Jurkat, Clone E6-1 (cell line): ENCODE measurements at regions not wholly inside any gene's neighbourhood (a gene's known extent, or its start where the extent isn't known, plus 50 kb on each side); places are given as distances from the start of the nearest gene placed in this dataset.
"Not testable (repeated sequence)": the region's sequence is repeated elsewhere in the genome, so short reads cannot be mapped to it uniquely, and the experiment has no call there.

Experiments
- DNase-seq: peaks from one replicate; pipeline ENCODE4 v3.0.0-alpha.2; 2011; ENCODE audit warnings: low read depth, low spot score
- H3K4me3 ChIP-seq: 2 replicates; pipeline ENCODE4 v1.5.1; 2011; ENCODE audit warnings: mild to moderate bottlenecking, low read length, control low read depth, moderate library complexity

DNA sequence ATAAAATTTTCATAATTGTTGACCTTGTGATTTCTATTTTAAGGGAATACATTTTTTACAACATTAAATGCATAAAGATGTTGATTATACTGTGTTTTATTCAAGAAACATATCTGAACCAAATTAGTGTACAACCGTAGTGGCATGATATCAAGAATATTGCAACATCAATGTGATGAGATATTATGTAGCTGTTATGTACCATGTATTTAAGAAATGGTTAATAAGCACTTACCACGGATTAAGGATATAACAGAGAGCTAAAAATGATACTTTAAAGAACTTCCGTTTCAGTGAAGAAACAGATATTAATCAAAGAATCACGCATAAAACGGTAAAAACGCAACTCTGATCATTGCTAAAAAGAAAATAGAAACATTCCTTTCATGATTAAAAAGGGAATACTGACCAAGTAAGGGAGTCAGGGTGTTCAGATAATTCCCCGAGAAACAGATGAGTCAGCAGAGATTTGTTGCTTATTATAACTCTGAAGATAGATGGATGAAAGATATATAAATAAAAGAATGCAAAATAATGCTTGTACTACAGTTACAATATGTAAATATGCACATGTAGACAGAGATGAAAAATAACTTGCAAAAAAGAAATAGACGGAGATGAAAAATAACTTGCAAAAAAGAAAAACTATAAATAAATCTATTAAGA is 281.9 kb upstream of the MAF start:
- no peak for DNase-seq
- H3K4me3 ChIP-seq: no peak overlapping the region

- H3K4me3 ChIP-seq, DNase-seq: not testable (repeated sequence)
These were observed 280.6 kb upstream of the MAF start for GRCh38 chr16:79881107-79881506.

GRCh38 chr16:79876332-79876730 is 275.8 kb upstream of the MAF start:
- H3K4me3 ChIP-seq: no peak overlapping the region
- DNase-seq: no peak

DNA sequence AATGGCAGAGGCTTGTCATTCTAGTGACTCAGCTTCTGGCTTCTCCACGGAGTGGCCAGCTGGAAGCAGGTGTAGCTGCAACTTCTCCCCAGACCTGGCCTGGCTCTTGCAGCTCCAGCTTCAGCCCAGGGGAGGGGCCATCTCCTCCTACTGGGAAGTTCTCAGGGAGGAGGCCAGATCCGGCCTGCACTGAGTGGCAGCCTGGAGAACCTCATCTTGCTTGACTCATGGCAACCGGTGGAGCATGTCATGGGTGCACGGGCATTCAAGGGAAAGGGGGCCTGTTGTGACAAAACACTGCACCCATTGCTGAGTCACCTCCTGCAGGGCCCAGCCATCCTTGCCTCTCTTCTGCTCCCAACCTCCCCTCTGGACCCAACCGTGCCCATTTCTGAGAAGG is 273.9 kb upstream of the MAF start:
- H3K4me3 ChIP-seq: no peak overlapping the region
- no peak for DNase-seq

GRCh38 chr16:79873825-79874224 is 273.3 kb upstream of the MAF start:
- no peak overlapping the region for H3K4me3 ChIP-seq
- no peak for DNase-seq

- DNase-seq: no peak
- no peak overlapping the region for H3K4me3 ChIP-seq
These were observed 271.4 kb upstream of the MAF start for GRCh38 chr16:79871906-79872305.

DNA sequence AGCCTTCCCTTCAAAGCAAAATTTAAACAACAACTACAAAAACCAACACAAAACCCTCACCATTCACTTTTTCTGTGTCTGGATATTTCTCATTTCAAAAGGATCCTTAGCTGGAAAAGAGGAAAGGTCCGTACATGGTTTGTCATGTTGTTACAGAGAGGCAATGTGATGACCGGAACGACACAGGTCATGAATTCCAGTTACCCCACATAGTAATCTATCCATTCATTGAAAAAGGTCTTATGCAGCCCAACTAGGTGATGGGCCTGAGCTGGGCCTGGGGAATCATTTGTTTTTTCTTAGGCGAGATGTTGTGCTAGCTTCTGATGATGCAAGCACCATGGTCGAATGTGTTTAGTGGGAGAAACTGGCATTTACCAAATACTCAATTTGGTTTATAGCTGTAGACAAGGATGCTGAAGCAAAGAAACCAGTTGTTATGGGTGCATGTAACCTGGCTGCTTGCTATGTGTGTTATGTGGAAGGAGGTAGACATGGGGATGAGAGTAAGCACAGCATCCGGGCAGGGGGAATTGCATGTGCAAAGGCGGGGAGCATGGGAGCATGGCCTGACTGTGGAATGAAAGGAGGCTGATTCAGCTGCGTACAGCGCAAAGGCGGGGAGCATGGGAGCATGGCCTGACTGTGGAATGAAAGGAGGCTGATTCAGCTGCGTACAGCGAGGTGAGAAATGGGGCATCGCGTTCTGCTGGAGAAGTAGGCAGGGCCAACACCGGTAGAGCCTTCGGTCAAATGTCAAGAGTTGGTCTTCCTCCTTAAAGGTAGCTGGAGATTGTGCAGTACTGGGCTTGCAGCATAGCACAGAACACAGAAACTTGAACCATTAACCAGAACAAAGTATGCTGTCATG is 269.7 kb upstream of the MAF start:
- H3K4me3 ChIP-seq: no peak overlapping the region
- DNase-seq: no peak

GRCh38 chr16:79869304-79870015 is 268.9 kb upstream of the MAF start:
- H3K4me3 ChIP-seq: no peak overlapping the region
- no peak for DNase-seq

DNA sequence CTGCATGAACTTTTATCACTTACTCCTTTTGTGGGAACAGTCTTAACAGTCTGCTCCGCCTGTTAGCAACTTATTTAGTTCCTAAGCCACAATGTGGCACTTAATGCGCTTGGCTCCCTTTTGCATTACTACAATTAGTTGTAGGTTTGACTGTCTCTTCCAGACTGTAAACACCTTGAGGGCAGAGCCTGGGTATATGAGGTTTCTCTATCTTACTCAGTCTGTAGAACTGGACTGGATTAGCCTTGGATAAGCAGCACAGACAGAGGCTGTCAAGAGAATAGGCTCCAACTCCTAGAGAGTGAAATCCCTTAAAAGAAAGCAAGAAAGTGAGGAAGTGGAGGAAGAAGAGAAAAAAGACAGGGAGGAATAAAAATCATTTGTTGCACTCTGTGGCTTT is 268.3 kb upstream of the MAF start:
- no peak overlapping the region for H3K4me3 ChIP-seq
- no peak for DNase-seq

DNA sequence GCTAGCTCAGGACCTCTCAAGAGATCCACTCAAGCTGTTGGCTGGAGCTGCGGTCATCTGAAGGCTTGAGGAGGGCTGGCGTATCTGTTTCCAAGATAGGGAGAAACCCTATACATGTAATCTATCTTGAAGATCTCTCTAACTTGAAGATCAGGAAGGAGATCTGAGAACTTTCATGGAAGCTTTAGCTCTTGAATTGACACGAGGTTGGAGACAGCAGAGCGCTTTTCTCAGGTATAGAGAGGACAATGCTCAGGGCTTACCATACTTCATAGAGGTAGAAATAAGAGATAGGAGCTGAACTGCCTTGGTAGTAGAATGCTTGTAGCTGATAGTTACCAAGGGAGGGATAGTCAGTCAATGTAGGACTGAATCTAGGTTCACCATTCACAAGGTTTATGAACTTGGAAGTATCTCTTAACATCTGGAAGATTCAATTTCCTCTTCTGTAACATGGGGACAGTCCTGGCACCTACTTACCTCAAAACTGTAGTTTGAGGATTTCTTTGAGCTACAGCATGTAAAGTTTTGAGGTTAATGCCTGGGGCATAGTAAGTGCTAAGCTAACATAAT is 267.0 kb upstream of the MAF start:
- H3K4me3 ChIP-seq: no peak overlapping the region
- DNase-seq: no peak

DNA sequence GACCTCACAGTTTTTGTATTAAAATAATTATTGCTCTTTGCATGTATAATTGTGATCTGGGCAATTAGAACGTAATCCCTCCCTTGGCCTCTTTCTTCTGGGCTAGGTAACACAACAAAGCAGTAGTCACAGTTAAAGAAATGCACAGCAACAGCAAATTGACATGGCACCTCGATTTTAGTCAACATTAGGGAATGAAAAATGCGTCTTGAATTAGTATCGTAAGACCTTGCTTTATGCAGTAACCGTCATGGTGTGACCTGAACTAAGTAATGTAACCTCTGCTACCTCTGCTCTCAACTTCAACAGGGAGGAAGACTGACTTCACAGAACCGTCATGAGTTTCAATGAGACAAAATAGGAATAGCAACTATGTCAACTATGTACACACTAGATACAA is 265.4 kb upstream of the MAF start:
- H3K4me3 ChIP-seq: no peak overlapping the region
- DNase-seq: no peak

DNA sequence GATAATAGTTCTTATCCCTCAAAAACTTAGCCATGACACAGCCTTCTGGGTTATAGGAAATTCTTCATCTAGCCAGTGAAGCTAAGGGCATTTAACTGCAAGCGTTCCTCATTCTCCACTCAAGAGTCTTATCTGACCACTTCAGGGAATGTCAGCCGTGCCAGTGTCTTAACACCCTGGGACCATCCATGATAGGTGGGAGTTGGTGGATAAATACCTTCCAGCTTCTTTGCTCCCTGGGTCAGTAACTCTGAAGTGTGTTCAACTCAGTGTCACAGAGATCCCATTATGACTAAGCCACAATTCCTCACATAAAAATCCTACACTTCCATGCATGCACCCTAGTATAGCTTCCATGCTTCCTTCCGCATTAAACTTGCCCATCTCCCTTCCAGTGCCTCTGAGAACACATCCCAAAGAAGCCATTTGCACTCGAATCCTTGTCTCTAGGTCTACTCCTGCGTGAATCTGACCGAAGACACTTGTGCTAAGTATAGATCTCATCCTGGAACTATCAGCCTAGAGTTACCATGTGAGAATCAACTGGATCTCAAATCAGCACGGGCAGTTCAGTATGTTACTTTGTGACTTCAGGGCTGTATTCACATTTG is 264.3 kb upstream of the MAF start:
- DNase-seq: no peak

GRCh38 chr16:79864032-79864780 is 263.7 kb upstream of the MAF start:
- no peak for DNase-seq
- peak overlapping the region; percentile 18 for H3K4me3 ChIP-seq

More for the DNA sequence above, 264.3 kb upstream of the MAF start:
- no peak overlapping the region for H3K4me3 ChIP-seq

DNA sequence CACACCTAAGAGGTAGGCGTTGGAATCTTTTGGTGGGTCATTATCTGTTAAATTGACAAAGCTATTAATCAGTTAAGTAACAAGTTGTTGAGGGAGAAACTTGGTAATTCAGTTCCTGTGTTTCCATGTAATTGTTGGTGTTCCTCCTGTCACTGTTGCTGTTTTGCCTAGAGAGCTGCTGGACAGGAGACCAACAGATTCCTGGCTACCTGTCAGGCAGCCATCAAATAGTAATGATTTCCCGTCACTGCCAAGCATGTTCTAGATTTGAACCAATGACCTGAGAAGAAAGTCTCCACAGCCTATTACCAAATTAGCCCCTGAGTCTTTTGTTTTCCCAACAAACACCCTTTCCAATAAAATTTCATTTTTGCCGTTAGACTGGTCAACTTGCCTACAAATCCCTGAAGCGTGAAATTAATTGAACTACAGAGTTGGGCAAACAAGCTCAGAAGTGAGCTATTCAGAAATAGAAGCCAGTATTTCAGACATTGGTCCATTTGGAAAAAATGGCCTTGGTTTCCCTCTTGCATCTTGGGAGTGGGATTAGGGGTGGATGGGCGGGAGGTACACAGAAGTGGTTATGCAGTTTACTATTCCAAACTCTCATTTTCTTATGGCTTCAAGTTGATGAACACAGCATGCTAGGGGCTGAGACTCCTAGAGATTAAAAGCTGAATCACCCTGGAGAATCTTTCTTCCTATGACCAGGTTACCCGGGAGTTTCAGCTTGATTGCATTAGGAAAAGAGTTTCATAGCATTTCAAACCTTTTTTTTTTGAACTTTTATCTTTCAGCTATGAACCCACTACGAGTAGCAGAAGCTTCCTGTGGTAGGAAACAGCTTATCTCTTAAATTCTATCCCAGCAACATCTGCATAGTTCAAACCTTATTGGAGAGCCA is 262.8 kb upstream of the MAF start:
- peak; percentile 93 for DNase-seq
- no peak overlapping the region for H3K4me3 ChIP-seq

- no peak for DNase-seq
- H3K4me3 ChIP-seq: no peak overlapping the region
These were observed 262.1 kb upstream of the MAF start for GRCh38 chr16:79862601-79863000.

DNA sequence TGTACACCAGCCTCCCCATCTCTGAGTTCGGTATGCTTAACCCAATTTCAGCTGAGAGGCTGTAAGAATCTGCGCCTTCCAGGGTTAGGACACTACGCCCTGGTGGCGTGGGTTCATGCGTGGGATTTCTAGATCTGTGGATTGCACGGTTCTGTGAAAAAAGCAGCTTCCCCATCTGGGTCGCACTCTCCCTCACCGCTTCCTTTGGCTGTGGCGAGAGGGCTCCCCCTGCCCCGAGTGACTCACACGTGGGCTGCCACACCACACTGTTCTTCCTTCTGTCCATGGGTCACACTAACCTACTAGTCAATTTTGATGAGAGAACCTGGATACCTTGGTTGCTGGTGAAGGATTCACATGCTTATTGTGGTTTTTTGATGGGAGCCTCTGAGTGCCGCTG is 256.0 kb upstream of the MAF start:
- DNase-seq: no peak
- H3K4me3 ChIP-seq: no peak overlapping the region

DNA sequence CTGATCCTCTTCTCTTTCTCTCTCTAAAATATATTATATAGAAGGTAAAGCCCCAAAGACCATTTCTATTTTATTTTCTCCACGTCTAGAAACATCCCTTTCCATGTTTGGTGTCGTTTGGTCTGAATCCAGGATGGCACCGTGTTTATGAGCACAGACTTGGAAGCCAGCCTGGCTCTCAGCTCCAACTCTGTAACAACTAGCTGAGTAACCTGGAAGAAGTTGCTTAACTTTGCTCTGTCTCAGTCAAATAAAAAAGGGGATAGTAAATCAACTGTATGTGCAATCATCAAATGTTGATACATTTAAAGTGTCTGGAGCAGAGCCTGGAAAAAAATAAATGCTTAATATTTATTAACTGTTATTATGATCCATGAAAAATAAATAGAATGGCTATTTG is 249.8 kb upstream of the MAF start:
- no peak for DNase-seq
- no peak overlapping the region for H3K4me3 ChIP-seq

- DNase-seq: no peak
- H3K4me3 ChIP-seq: no peak overlapping the region
These were observed 248.6 kb upstream of the MAF start for GRCh38 chr16:79849119-79849518.
